Gastroesophageal sphincter (tissue), 4 donors: ENCODE measurements at regions not wholly inside any gene's neighbourhood (a gene's known extent, or its start where the extent isn't known, plus 50 kb on each side); places are given as distances from the start of the nearest gene placed in this dataset.

Experiments
- ATAC-seq: fragments of 150-250 bp; one replicate; pipeline ENCODE4 v1.9.1; 2016; ENCODE audit warnings: mild to moderate bottlenecking, moderate library complexity
- H3K27ac ChIP-seq, 4 donors: fragments of 200-600 bp; sonication (generic) in 3 of 4; 1 replicate in 3 of 4; 2 replicates in 1 of 4; pipeline ENCODE4 v1.5.1; 2016 to 2019
- H3K27me3 ChIP-seq: fragments of 200-600 bp; sonication (generic); one replicate; pipeline ENCODE4 v1.5.1; 2019
- H3K36me3 ChIP-seq, 2 donors: fragments of 200-600 bp; sonication (generic); one replicate each; pipeline ENCODE4 v1.5.1; 2019; ENCODE audit warnings: control low read depth in 1 of 2
- H3K4me1 ChIP-seq, 3 donors: fragments of 200-600 bp; sonication (generic); 1 replicate in 2 of 3; 2 replicates in 1 of 3; pipeline ENCODE4 v1.5.1; 2016 to 2019; ENCODE audit warnings: control low read depth in 2 of 3
- H3K4me3 ChIP-seq, 2 donors: fragments of 200-600 bp; sonication (generic); one replicate each; pipeline ENCODE4 v1.5.1; 2019; ENCODE audit warnings: mild to moderate bottlenecking in 1 of 2, moderate library complexity in 1 of 2
- H3K9me3 ChIP-seq, 3 donors: fragments of 200-600 bp; sonication (generic); one replicate each; pipeline ENCODE4 v1.5.1; 2017 to 2019; ENCODE audit warnings: control low read depth in 2 of 3
- CTCF ChIP-seq, 4 experiments: fragments of 200-600 bp in 2 of 4; fragments of 450-650 bp in 2 of 4; sonication (generic) in 1 of 4; IDR thresholded peaks; one replicate each; pipeline ENCODE4 v1.5.1; 2017 to 2019; ENCODE audit warnings: antibody characterized with exemption in 4 of 4, mild to moderate bottlenecking in 2 of 4, moderate library complexity in 2 of 4
- EP300 ChIP-seq: sonication (generic); formaldehyde crosslinking; IDR thresholded peaks from one replicate; pipeline ENCODE4 v1.6.1; 2017; ENCODE audit warnings: antibody characterized with exemption, mild to moderate bottlenecking
- POLR2A ChIP-seq, 2 donors: fragments of 450-650 bp; IDR thresholded peaks; one replicate each; pipeline ENCODE4 v1.6.1; 2017; ENCODE audit warnings: antibody characterized with exemption in 2 of 2, mild to moderate bottlenecking in 2 of 2, moderate library complexity in 1 of 2
- POLR2AphosphoS5 ChIP-seq: sonication (generic); formaldehyde crosslinking; IDR thresholded peaks from one replicate; pipeline ENCODE4 v1.6.1; 2017; ENCODE audit warnings: antibody characterized with exemption
- WGBS, 2 donors: methylation state at CpG; one replicate each; pipeline ENCODE4 v1.1.5; 2018; ENCODE audit warnings: low coverage in 1 of 2; 5-methylcytosine and 5-hydroxymethylcytosine counted together

- Histone ChIP-seq H3K27me3 (no peaks in the 10 kb centered on the region), H3K36me3 (no peaks in the 10 kb centered on the region), H3K9me3 (no peaks in the 10 kb centered on the region), H3K4me3 (no peak overlapping the region), H3K4me1 (no peaks in the 10 kb centered on the region), H3K27ac (no peak overlapping the region)
- TF ChIP-seq POLR2A (IDR thresholded peaks at IDR 0.05), result no peak
- no peak for TF ChIP-seq EP300
- TF ChIP-seq POLR2AphosphoS5, result no peak
- TF ChIP-seq CTCF (IDR thresholded peaks at IDR 0.05), result no peak
- ATAC-seq, result no peak
- 75 to 77% methylated on average over 2 to 3 of the region's 3 CpGs for WGBS, 2 donors
These were observed 51.3 kb upstream of the RMST start for GRCh38 chr12:97411341-97411740.
